ENCODE measurements at regions not wholly inside any gene's neighbourhood (a gene's known extent, or its start where the extent isn't known, plus 50 kb on each side); places are given as distances from the start of the nearest gene placed in this dataset.

- WGBS, 2 donors: 78 to 84% methylated on average over 8 of the region's 8 CpGs
- H3K9me3 ChIP-seq: no peaks in the 10 kb centered on the region
- no peak for DNase-seq
- no peak for TF ChIP-seq POLR2A (IDR thresholded peaks at IDR 0.05)
- no peak for TF ChIP-seq CTCF (IDR thresholded peaks at IDR 0.05)
- intact Hi-C loops (cut with DNase I; ENCODE audit: low total_unique reads): no loop called here
- no peaks in the 10 kb centered on the region for H3K36me3 ChIP-seq (ENCODE audit: low read depth, missing control alignments)
- no peaks in the 10 kb centered on the region for H3K4me1 ChIP-seq
- H3K27ac ChIP-seq: no peak overlapping the region
- H3K27me3 ChIP-seq: no peaks in the 10 kb centered on the region
- H3K4me3 ChIP-seq: no peak overlapping the region
Measured at GRCh38 chr7:91557789-91558404, 293.7 kb downstream of the FZD1 start.

DNA sequence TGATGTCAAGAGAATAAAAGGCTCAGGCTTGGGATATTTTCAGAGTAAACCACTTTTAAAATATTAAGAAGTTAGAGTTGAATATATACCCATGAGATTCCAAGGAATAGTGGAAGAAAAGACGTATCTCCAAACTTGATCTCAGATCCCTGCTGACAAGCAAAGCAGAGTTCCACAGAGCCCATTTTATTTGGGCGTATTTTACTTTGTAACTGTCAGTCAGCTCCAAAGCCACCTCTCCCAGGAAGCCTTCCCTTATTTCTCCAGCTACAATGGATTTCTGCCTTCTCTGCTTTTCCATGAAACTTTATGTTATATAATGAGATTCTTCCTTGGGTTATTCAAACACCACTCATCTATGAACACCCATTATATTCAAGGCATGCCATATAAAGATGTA lies 295.7 kb downstream of the FZD1 start:
- DNase-seq: no peak
- H3K4me1 ChIP-seq: no peaks in the 10 kb centered on the region
- no peaks in the 10 kb centered on the region for H3K36me3 ChIP-seq (ENCODE audit: low read depth, missing control alignments)
- H3K27me3 ChIP-seq: no peaks in the 10 kb centered on the region
- H3K27ac ChIP-seq: no peak overlapping the region
- TF ChIP-seq CTCF (IDR thresholded peaks at IDR 0.05): no peak
- TF ChIP-seq POLR2A (IDR thresholded peaks at IDR 0.05): no peak
- no peaks in the 10 kb centered on the region for H3K9me3 ChIP-seq
- no peak overlapping the region for H3K4me3 ChIP-seq
- intact Hi-C loops (cut with DNase I; ENCODE audit: low total_unique reads): no loop called here
- 93 to 98% methylated on average over 2 of the region's 2 CpGs for WGBS, 2 donors

GRCh38 chr7:91564101-91564500 lies 299.9 kb downstream of the FZD1 start:
- 93 to 100% methylated on average over 1 of the region's 1 CpG for WGBS, 2 donors
- intact Hi-C loops (cut with DNase I; ENCODE audit: low total_unique reads): no loop called here
- no peaks in the 10 kb centered on the region for H3K9me3 ChIP-seq

DNA sequence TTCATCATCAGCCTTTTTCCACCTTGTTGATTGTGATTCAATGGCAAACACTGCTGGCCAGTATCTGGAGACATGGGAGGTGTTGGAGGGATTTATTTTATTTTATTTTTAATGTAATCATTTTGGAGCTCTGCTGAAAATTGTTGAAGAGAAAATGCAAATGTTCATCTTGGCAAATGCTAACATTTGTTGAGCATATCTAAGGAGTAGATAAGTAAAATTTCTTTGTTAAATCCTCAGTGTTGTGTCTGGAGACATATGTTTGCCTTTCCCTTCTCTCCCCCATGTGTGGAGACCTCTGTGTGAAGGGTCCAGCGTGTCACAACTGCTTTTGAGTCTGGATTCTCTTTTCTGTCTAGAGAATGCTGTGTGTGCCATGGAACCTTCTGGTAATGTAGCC lies 300.3 kb downstream of the FZD1 start:
- no peak for DNase-seq
- H3K27me3 ChIP-seq: no peaks in the 10 kb centered on the region
- intact Hi-C loops (cut with DNase I; ENCODE audit: low total_unique reads): no loop called here
- no peak overlapping the region for H3K27ac ChIP-seq
- H3K9me3 ChIP-seq: no peaks in the 10 kb centered on the region
- no peaks in the 10 kb centered on the region for H3K36me3 ChIP-seq (ENCODE audit: low read depth, missing control alignments)
- 93 to 100% methylated on average over 1 of the region's 1 CpG for WGBS, 2 donors
- no peak for TF ChIP-seq CTCF (IDR thresholded peaks at IDR 0.05)
- no peak for TF ChIP-seq POLR2A (IDR thresholded peaks at IDR 0.05)
- H3K4me3 ChIP-seq: no peak overlapping the region
- no peaks in the 10 kb centered on the region for H3K4me1 ChIP-seq

More at GRCh38 chr7:91564101-91564500, 299.9 kb downstream of the FZD1 start:
- no peak for DNase-seq
- TF ChIP-seq CTCF (IDR thresholded peaks at IDR 0.05) (no peak), POLR2A (IDR thresholded peaks at IDR 0.05) (no peak)
- H3K4me3 ChIP-seq: no peak overlapping the region
- no peaks in the 10 kb centered on the region for H3K27me3 ChIP-seq
- H3K4me1 ChIP-seq: no peaks in the 10 kb centered on the region
- H3K27ac ChIP-seq: no peak overlapping the region
- no peaks in the 10 kb centered on the region for H3K36me3 ChIP-seq (ENCODE audit: low read depth, missing control alignments)
